Gastroesophageal sphincter (tissue), 4 donors: ENCODE measurements at regions not wholly inside any gene's neighbourhood (a gene's known extent, or its start where the extent isn't known, plus 50 kb on each side); places are given as distances from the start of the nearest gene placed in this dataset.

Source experiments
- ATAC-seq: fragments of 150-250 bp; one replicate; pipeline ENCODE4 v1.9.1; 2016; ENCODE audit warnings: mild to moderate bottlenecking, moderate library complexity
- H3K27ac ChIP-seq, 4 donors: fragments of 200-600 bp; sonication (generic) in 3 of 4; 1 replicate in 3 of 4; 2 replicates in 1 of 4; pipeline ENCODE4 v1.5.1; 2016 to 2019
- H3K27me3 ChIP-seq: fragments of 200-600 bp; sonication (generic); one replicate; pipeline ENCODE4 v1.5.1; 2019
- H3K36me3 ChIP-seq, 2 donors: fragments of 200-600 bp; sonication (generic); one replicate each; pipeline ENCODE4 v1.5.1; 2019; ENCODE audit warnings: control low read depth in 1 of 2
- H3K4me1 ChIP-seq, 3 donors: fragments of 200-600 bp; sonication (generic); 1 replicate in 2 of 3; 2 replicates in 1 of 3; pipeline ENCODE4 v1.5.1; 2016 to 2019; ENCODE audit warnings: control low read depth in 2 of 3
- H3K4me3 ChIP-seq, 2 donors: fragments of 200-600 bp; sonication (generic); one replicate each; pipeline ENCODE4 v1.5.1; 2019; ENCODE audit warnings: mild to moderate bottlenecking in 1 of 2, moderate library complexity in 1 of 2
- H3K9me3 ChIP-seq, 3 donors: fragments of 200-600 bp; sonication (generic); one replicate each; pipeline ENCODE4 v1.5.1; 2017 to 2019; ENCODE audit warnings: control low read depth in 2 of 3
- EP300 ChIP-seq: sonication (generic); formaldehyde crosslinking; IDR thresholded peaks from one replicate; pipeline ENCODE4 v1.6.1; 2017; ENCODE audit warnings: antibody characterized with exemption, mild to moderate bottlenecking
- POLR2A ChIP-seq, 2 donors: fragments of 450-650 bp; IDR thresholded peaks; one replicate each; pipeline ENCODE4 v1.6.1; 2017; ENCODE audit warnings: antibody characterized with exemption in 2 of 2, mild to moderate bottlenecking in 2 of 2, moderate library complexity in 1 of 2
- POLR2AphosphoS5 ChIP-seq: sonication (generic); formaldehyde crosslinking; IDR thresholded peaks from one replicate; pipeline ENCODE4 v1.6.1; 2017; ENCODE audit warnings: antibody characterized with exemption
- WGBS, 2 donors: methylation state at CpG; one replicate each; pipeline ENCODE4 v1.1.5; 2018; ENCODE audit warnings: low coverage in 1 of 2; 5-methylcytosine and 5-hydroxymethylcytosine counted together
- TF ChIP-seq, protein P1 (sequence below), 4 experiments: fragments of 200-600 bp in 2 of 4; fragments of 450-650 bp in 2 of 4; sonication (generic) in 1 of 4; IDR thresholded peaks; one replicate each; pipeline ENCODE4 v1.5.1; 2017 to 2019; ENCODE audit warnings: antibody characterized with exemption in 4 of 4, mild to moderate bottlenecking in 2 of 4, moderate library complexity in 2 of 4

DNA sequence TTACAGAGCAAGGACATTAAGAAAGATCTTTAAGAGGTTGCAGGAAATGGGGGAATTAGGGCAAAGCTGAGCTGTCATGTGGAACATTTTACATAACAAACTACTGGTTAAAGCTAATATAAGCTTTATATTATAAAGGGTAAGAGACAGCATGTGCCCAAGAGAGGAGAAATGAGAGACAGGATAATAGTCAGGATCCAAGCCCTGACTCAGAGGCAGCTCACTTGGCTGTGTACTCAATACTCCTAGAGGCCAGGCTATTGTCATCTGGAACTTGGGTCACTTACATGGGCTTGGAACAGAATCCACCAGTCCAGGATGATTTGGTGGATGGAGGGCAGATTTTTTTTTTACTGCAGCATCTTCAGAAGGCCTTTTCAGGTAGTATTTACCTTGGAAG lies 418.6 kb upstream of the ZMIZ1 start:
- no peaks in the 10 kb centered on the region for H3K9me3 ChIP-seq
- no peak for TF ChIP-seq POLR2A (IDR thresholded peaks at IDR 0.05)
- TF ChIP-seq, protein P1, sequence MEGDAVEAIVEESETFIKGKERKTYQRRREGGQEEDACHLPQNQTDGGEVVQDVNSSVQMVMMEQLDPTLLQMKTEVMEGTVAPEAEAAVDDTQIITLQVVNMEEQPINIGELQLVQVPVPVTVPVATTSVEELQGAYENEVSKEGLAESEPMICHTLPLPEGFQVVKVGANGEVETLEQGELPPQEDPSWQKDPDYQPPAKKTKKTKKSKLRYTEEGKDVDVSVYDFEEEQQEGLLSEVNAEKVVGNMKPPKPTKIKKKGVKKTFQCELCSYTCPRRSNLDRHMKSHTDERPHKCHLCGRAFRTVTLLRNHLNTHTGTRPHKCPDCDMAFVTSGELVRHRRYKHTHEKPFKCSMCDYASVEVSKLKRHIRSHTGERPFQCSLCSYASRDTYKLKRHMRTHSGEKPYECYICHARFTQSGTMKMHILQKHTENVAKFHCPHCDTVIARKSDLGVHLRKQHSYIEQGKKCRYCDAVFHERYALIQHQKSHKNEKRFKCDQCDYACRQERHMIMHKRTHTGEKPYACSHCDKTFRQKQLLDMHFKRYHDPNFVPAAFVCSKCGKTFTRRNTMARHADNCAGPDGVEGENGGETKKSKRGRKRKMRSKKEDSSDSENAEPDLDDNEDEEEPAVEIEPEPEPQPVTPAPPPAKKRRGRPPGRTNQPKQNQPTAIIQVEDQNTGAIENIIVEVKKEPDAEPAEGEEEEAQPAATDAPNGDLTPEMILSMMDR (IDR thresholded peaks at IDR 0.05), result no peak
- TF ChIP-seq POLR2AphosphoS5, result no peak
- TF ChIP-seq EP300, result no peak
- ATAC-seq, result no peak
- H3K27ac ChIP-seq, result no peak overlapping the region
- no peaks in the 10 kb centered on the region for H3K4me1 ChIP-seq
- no peaks in the 10 kb centered on the region for H3K27me3 ChIP-seq
- no peak overlapping the region for H3K4me3 ChIP-seq
- H3K36me3 ChIP-seq, result no peaks in the 10 kb centered on the region

DNA sequence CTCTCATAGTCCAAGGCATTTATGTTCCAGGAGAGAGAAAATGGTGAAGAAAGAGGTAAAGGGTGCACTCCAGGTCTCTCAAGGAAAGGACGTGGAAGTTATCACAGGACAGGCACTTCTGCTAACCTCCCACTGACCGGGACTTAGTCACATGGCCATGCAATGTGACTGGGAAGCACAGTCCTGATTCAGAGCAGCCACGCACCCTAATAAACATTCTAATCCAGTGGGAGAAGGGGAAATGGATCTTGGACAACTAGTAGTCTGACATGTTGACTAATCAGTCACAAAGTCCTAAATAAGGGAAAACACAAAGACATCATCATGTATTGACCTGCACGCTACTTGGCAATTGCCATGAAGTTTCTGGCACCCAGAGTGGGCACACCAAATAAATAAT lies 417.5 kb upstream of the ZMIZ1 start:
- no peaks in the 10 kb centered on the region for H3K36me3 ChIP-seq
- peaks cover 0 to 5% (median 0%) of the 10 kb centered on the region in 3 donors for H3K4me1 ChIP-seq
- TF ChIP-seq EP300, result no peak
- no peak for TF ChIP-seq POLR2A (IDR thresholded peaks at IDR 0.05)
- TF ChIP-seq, protein P1 (IDR thresholded peaks at IDR 0.05), result no peak
- no peak for TF ChIP-seq POLR2AphosphoS5
- H3K27ac ChIP-seq, result no peak overlapping the region
- H3K9me3 ChIP-seq, result no peaks in the 10 kb centered on the region
- H3K27me3 ChIP-seq, result no peaks in the 10 kb centered on the region
- ATAC-seq, result no peak
- WGBS, 2 donors, result 84% methylated on average over 3 to 4 of the region's 4 CpGs
- H3K4me3 ChIP-seq, result no peak overlapping the region

DNA sequence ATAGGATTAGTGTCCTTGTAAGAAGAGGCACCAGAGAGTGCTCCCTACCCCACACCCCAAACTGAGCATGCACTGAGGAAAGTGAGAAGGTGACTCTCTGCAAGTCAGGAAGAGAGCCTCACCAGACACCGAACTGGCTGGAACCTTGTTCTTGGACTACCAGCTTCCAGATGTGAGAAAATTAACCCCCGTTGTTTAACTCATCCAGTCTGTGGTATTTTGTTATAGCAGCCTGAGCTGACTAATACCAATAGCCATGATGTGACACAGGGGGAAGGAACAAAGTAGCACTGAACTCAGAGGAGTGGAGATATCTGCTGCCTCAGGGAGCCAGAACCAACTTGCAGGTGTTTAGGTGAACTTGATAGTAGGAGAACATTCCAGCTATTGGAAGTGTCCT lies 415.2 kb upstream of the ZMIZ1 start:
- H3K27me3 ChIP-seq, result no peaks in the 10 kb centered on the region
- WGBS, 2 donors, result 83% methylated on average over 1 of the region's 2 CpGs; no CpG with 5 or more reads in 1 of the 2 donors
- ATAC-seq, result no peak
- no peaks in the 10 kb centered on the region for H3K36me3 ChIP-seq
- H3K9me3 ChIP-seq, result no peaks in the 10 kb centered on the region
- no peak overlapping the region for H3K27ac ChIP-seq
- H3K4me3 ChIP-seq, result no peak overlapping the region
- peaks cover 0 to 24% (median 0%) of the 10 kb centered on the region in 3 donors for H3K4me1 ChIP-seq
- TF ChIP-seq, protein P1 (IDR thresholded peaks at IDR 0.05), result no peak
- TF ChIP-seq POLR2AphosphoS5 (no peak), POLR2A (IDR thresholded peaks at IDR 0.05) (no peak), EP300 (no peak)

DNA sequence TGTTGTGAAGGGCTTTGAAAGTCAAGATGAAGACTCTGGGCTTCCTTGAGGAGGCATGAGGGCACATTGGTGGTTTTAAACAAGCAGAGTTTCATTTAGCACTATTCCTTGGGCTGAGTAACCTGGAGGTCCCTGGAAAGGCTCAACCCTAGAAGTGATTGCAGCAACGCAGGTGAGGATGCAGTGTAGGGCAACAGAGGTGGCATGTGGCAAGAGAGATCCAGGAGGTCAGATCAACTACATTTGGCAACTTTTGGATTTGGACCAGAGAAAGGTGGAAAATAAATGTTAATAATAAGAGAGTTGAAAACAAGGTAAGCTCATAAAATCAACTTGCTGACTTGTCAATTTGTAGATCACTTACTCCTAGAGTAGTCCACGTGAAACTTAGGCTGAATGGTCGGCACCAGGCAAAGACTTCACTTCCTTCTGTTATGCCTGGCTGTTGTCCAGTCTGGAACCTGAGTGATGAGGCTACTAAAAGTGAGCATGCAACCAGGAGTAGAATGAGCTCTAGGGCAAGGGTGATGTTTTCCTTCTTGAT lies 414.6 kb upstream of the ZMIZ1 start:
- WGBS, 2 donors, result 63 to 71% methylated on average over 3 of the region's 3 CpGs
- no peaks in the 10 kb centered on the region for H3K27me3 ChIP-seq
- no peaks in the 10 kb centered on the region for H3K9me3 ChIP-seq
- H3K4me3 ChIP-seq, result no peak overlapping the region
- H3K4me1 ChIP-seq, result peaks cover 0 to 24% (median 0%) of the 10 kb centered on the region in 3 donors
- no peak for ATAC-seq
- H3K27ac ChIP-seq, result no peak overlapping the region
- no peaks in the 10 kb centered on the region for H3K36me3 ChIP-seq
- TF ChIP-seq EP300, result no peak
- no peak for TF ChIP-seq POLR2AphosphoS5

DNA sequence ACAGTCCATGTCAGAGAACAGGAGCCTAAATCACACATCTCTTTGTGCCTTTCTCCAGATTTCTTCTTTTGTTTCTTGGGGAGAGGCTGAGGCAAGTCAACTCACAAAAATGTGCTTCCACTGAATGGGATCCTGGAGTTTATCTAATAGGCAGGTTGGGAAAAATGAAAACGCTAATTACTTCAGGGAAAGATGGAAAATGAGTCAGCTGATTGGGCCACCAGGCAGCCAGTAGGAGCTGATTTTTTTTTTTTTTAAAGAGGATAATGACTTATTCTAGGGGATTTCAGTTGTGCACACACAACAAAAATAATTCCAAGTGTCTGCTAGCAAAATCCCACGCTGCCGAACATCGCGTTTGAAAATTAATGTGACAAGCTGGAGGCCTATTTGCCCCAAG lies 412.8 kb upstream of the ZMIZ1 start:
- no peaks in the 10 kb centered on the region for H3K27me3 ChIP-seq
- H3K4me1 ChIP-seq, result peaks cover 0 to 33% (median 0%) of the 10 kb centered on the region in 3 donors
- 54 to 81% methylated on average over 4 to 5 of the region's 5 CpGs for WGBS, 2 donors
- no peaks in the 10 kb centered on the region for H3K36me3 ChIP-seq
- no peak overlapping the region for H3K27ac ChIP-seq
- no peak for TF ChIP-seq POLR2AphosphoS5
- TF ChIP-seq EP300, result no peak
- TF ChIP-seq, protein P1 (IDR thresholded peaks at IDR 0.05), result no peak
- TF ChIP-seq POLR2A (IDR thresholded peaks at IDR 0.05), result no peak
- no peak for ATAC-seq
- H3K9me3 ChIP-seq, result no peaks in the 10 kb centered on the region
- no peak overlapping the region for H3K4me3 ChIP-seq
